CD4-positive, alpha-beta T cell treated with Interleukin-17A for 1 hour (primary cell): ENCODE measurements at regions not wholly inside any gene's neighbourhood (a gene's known extent, or its start where the extent isn't known, plus 50 kb on each side); places are given as distances from the start of the nearest gene placed in this dataset.

Experiments
- DNase-seq: peaks from one replicate; pipeline ENCODE4 v3.0.0-alpha.2; 2020

DNA sequence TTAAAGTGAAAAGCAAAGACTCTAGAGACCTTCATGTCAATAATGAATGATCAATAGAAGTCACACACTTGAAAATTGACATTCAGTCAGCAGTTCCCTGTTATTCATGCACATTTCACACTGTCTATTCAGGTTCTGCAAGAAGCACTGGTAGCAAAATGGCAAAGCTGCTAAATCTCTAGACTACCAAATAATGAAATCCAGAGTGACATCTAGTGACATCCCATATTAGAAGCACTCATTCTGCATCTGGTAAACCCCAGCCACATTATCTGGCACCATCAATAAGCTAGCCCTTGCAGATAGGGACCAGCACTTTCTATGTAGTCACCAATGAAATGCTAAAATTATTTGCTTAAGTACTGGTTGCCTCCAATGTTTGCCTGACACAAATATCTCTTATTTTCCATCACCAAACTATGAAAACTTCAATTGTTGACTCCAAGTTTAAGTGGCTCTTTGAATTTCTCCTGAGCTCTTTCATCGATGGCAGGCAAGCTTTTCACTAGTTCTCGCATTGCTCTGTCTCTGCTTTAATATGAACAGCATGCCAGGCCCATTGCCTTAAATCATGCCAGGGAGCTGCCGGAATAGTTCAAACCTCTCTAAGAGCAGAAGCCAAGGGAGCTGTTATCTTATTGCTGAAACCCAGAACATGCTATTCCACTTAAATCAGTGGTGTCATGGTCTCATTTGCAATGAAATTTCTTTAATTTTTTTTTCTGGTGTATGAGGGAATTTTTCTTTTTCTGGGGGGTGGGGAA lies 409.9 kb downstream of the MZT1 start:
- DNase-seq = no peak

DNA sequence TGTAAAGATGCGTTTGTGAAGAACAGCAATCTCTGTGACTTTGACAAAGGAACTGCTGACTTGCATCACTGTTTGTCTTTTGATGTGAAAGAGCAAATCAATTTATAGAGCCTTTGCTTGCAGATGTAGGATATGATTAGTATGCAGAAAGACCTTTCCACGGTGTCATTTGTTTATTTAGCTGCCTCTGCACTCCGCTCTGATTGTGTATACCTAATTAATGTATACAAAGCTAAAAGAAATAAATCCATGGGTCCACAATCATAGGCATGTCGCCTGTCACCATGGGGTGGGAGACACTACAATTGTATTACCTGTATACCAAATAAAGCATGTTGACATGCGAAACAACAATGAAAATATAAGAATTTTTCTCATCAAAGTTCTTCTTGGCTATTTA lies 410.7 kb downstream of the MZT1 start:
- no peak for DNase-seq

DNA sequence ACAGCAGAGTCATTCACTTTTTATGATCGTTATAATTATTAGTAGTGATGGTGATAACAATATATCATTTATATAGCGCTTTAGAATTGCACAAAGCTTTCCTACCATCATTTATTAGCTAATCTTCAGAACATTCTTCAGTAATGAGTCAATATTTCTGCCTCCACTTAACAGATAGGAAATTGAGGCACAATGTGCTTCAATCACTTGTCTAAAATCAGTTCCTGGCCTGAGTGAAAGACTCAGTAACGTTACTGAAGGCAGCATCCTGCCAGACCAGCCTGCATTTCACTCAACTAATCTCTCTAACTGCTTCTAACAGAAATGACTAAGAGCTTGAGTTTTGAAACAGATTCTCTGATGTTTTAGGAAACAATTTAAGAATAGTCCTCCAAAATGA lies 412.1 kb downstream of the MZT1 start:
- DNase-seq = no peak

DNA sequence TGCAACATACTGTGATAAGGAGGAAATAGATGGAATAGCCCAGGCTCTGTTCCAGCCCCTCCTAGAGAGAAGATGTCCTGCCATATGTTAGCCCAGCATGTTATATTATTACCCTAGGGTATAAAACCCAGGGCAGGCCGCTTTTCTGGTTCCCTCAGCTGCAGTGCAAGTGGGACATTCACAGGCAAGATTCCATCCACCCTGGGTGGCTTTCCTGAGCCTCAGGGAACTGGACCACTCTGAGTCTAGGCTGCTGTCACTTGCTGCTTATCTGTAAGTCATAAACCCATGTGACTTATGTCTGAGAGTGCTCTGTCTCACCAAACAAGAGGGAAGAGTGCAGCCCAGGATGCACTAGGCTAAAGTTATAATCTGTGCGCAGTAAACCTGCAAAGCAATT lies 413.2 kb downstream of the MZT1 start:
- no peak for DNase-seq

DNA sequence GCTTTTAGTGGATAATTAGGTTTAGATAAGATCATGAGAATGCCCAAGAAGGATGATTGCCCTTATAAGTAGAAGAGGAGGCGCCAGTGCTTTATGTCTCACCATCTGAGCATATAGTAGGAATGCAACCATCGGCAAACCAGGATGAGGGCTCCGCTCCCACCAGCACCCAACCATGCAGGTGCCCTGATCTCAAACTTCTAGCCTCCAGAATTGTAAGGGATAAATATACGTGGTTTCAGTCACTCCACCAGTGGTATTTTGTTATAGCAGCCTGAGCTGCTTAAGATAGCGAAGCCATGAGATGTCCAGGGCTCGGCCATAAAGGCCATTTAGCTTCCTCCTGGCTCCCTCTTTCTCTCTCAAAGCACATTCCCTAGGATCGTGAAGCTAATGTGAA lies 413.9 kb downstream of the MZT1 start:
- DNase-seq = no peak

DNA sequence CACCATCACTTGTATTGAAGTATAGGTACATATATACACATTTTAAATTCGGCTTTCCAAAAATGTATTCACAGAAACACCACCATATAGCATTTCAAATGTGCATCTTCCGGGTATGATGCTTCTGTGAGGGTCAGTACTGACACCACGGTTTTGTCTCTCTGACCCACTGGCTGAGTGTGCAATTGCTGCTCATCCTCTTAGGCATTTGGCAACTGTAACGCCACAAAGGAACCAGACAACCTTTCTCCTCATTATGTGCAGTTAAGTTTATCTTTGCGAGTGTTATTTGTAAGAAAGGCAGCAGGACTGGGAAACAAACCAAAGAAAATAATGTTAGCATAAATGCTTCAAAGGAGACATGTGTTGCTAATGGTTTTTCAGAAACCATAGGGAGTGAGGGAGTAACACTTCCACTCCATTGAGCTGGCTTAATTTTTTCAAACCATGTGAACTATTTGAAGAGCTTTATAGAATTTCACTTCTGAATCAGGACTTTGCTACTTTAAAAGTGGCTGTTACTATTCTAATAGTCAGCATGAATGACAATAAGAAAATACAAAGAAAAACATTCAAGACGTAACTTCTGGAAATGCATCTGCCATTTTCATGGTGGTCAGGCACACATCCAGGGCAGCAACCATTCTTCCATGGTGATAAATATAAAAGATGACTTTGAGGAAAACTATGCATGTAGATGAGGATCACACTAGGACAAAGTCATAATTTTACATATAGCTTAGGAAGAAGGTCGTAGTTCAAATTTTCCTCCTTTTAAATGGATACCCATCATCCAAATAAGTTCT lies 423.3 kb downstream of the MZT1 start:
- no peak for DNase-seq

DNA sequence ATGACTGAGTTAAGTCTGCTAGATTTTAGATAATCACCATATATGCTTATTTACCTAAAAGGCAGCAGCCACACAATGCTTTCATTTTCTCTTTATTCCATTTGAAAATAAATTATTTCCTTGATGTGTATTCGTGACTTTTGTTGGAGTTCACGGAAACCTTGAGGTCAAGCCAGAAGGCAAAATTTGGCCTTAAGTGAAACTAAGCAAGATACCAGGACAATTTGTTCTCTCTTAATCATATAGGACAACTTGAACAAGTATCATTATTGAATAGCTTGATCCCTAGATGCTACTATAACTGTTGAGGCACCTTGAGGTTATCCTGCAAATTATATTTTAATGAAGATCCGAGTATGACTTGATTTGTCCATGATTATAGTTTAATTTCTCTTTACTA lies 429.2 kb upstream of the DACH1 start:
- no peak for DNase-seq

DNA sequence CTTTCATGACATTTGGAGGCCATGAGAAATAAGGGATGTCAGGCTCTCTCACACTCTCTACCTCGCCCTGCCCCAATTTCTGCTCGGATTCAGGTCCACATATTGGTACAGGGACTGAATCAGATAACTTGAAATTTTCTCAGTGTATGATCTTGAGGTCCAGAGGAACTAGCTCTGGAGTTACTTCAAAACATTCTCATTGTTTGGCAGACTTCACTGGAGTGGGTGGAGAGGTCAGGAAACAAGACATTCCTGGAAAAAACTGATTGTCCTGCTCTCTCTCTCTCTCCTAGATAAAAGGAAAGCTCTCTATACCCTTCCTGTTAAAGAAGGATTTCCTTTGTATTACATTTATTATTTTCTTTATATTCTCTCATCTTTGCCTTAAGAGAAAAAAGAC lies 428.1 kb upstream of the DACH1 start:
- no peak for DNase-seq

DNA sequence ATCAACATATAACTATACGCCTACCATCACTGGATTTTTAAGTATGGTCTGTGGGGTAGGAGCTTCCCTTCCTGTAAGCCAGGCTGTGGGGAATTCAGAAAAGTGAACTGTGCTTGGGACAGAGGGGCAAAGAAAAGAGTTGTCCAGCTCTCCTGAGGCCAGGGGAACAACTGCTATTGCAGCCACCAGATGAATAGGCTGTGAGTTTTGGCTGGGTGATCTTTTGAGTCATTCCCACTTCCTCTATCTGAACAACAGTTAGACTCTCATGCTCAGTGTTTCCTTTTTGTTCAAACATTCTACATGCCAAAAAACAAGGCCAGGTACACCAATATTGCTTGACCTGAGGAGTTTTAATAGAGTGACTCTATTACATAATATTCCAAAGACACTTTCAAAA lies 426.2 kb upstream of the DACH1 start:
- DNase-seq = no peak

DNA sequence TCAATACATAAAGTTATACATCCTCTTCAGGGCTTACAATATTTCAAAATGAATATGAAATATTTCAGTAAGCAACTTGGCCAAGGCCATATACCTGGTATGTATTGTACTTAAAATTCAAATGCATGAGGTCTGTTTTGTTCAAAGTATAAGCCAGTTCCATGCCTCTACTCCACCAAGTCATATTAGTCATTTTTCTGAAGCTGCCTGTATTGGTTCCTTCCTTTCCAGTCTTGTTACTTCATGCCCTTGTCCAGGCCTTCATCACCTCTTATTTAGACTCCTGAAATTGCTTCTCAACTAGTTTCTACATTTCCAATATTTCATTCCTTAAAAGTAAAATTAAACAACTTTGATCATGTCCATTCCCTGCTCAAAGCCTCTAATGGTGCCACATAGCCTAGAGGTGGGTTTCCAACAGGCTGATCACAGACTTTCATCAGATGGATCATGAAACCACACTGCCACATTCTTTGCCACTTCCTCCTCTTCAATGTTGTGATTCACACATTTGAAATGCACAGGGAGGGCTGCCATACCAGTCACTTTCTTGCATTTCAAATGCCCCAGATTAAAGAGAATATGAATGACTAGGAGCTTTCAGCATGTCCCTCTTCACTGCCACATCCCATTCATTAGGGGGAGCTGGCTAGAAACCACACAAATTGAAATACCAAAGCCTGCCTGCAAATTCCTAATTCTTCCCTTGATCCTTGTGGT lies 424.1 kb upstream of the DACH1 start:
- no peak for DNase-seq

DNA sequence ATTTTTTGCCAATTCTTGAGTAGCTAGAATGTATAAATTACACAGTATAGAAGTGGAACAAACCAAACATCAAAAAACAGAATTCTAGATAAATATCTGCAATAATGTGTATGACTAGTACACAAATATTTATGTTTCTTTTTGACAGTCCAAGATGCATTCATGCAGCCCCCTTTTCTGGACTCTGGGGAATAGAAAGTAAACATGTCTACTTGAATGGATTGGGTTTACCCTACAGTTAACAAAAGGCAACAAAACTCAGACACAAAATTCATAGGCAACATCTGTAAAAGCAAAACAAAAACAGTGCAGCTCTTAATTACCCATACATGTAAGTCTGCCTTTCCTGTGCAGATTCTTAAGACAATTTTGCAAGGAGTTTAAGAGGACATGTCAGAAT lies 419.4 kb upstream of the DACH1 start:
- DNase-seq = no peak

DNA sequence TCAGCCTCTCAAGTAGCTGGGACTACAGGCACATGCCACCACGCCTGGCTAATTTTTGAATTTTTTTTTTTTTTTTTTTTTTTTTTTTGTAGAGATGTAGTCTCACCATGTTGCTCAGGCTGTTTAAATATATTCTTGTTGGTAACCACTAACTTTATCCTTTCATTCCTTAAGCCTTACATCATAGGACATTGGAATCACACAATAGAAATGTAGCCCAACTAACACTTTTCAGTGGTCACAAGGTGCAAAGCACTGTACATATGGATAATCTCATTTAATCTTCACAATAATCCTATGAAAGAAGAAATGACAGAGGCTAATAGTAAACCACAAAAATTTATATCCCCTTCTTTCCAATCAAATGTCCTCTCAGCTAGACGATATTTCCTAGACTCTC lies 417.8 kb upstream of the DACH1 start:
- no peak for DNase-seq

DNA sequence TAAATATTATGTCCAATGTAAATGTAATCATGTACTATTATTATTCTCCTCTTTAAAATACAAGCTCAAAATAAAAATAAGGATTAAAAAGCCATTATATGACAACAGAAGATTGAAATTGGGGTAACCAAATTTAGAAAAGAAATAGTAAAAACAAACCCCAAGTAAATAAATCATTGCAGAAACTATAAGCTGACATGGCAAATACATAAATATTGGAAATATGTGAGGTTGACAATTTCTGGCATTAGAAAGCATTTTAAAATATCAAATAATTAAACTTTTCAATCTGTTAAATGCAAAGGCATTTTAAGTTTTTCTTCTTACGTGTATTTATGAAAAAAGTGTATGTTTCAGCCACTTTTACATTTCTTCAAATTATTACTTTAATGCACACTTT lies 394.7 kb upstream of the DACH1 start:
- DNase-seq = no peak

DNA sequence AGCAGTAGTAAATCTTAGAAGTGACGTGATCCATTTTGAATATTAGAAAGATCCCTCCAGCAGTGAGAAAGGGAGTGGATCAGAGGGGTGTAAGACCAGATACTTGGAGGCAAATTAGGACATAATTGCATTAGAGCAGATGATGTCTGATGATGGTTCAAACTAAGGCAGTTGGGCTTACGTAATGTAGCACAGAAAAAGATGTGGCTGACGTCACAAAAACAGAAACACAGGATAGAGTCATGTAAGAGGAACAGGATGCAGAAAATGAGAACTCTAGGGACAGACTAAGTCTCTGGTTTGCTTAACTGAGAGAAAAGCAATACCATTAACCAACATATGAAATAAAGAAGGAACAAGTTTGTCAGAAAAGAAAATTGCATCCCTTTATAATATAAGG lies 392.5 kb upstream of the DACH1 start:
- no peak for DNase-seq

DNA sequence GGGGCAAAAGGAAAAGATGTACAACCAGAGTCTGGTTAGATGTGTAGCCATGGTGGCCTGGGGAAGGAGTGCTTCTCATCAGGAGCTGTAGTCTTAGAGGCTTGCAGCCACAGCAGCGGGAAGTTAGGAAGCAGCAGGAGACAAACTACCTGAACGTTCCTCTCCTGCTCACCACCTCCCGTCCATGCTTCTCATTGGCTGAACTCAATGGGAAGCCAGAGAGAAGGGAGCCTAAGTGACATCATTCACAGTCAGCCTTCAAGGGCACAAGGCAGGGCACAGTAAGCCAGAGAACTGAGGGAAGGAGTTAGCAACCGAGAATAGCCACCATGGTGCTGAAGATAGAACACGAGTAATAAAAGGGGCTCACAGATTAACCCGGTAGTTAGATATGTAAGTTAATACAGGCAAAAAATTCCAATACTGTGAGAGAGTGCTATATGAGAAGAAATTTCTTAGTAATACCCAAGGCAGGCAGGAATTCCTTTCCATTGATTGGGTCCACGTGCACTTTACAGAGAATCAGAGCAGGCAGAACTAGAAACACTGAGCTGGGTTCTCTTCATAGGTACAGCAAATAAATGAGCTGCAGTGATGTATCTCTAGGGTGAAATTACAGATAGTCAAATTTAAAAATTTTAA lies 391.5 kb upstream of the DACH1 start:
- DNase-seq = no peak

DNA sequence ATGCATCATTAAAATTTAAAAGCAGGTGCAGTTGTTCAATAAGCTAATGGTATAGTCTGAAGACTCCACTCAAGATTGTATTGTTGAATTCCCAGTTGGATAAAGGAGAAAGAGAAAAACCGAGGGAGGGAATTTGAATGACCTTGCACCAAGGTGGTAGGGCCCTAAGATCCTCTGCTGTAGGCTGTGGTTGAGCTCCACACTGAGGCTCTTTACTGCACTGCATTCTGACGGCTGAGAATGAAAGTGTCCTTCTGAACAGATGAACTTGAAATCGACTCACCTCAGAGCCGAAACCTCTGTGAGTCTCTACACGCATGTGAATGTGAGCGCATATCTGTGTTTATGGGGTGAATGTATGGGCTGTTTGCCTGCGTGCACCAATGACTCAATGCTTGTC lies 388.9 kb upstream of the DACH1 start:
- DNase-seq = no peak

DNA sequence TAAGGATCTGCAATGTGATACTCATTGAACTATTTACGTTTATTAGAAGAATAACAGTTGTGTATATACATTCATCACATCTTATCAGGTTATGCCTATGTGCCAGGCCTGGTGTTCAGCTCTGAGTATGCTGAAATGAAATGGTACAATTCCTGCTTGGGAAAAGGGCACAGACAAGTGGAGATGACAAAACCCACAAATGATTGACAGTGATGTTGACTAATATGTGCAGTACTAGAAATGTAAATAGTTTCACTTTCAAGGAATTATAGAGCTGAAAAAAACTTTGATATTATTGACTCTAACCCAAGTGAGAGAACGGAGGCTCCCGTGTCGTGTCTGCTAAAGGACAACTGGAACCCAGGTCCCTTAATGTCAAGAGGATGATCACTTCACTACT lies 386.8 kb upstream of the DACH1 start:
- no peak for DNase-seq

DNA sequence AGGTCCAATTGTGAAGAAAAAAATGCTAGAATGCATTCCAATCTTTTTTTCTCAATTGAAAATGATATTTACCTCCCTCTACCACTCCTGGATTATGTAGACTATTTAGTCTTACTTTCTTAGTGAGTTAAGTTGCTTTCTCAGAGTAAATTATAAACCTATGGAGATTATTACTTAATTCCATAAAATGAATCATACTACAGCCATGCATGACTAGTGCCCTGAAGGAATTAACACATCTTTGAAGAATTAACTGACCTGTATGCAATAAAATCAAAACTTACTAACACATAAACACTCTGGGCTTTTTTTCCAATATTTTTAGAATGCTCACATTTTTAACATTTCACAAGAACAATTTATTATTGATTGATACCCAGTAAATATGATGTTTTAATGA lies 379.4 kb upstream of the DACH1 start:
- DNase-seq = no peak

DNA sequence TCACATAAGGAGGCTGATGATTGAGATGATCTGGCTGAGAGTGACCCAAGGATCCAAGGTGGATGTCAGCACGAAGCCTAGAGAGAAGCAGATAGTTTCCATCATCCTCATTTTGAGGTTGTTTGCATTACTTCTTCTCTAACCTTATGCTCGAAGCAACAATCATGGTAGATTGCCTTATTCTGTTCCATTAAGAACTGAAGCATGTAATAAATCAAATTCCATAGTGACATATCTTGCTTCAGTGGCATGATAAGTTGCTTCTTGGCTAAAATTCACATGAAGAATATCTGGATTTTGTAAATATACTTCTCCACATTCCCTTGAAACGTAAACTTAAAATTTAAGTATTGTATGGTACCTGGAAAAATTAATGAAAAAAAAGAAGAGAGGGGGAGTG lies 377.8 kb upstream of the DACH1 start:
- no peak for DNase-seq

DNA sequence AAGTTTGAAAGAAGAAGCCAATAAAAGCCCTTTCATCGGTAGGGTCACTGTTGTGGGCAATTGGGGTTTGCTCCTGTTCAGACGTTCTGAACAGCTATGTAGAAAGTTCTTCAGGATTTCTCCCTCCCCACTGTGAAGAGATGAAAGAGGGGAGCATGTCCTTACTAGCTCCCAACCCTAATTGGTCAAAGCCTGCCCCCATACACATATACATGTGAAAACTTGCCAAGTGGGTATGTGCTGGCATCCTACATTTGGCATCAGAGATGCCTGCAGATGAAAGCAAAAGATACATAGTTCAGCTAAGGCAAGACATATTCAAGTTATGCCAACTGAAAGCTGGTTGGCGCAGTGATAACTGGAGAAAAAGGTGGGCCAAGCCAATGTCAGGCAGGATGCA lies 363.1 kb upstream of the DACH1 start:
- DNase-seq = no peak

DNA sequence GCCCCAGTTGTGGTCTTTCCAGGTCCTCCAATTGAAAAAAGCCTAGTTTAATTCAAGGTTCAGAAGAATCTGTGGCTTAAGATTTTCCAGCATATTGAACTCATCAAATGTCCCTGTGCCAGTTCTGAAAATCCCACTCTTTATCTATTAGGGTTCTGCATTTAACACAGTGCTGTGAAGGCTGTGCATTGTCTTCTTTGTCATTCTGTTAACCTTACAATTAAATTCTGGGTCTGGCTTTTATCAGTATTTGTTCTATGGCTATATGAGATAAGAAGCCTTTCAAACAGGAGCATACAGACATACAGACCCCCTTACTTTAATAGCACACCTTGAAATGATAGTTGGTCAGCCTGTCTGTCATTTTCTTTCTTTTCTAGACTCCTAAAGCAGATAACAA lies 362.1 kb upstream of the DACH1 start:
- no peak for DNase-seq

DNA sequence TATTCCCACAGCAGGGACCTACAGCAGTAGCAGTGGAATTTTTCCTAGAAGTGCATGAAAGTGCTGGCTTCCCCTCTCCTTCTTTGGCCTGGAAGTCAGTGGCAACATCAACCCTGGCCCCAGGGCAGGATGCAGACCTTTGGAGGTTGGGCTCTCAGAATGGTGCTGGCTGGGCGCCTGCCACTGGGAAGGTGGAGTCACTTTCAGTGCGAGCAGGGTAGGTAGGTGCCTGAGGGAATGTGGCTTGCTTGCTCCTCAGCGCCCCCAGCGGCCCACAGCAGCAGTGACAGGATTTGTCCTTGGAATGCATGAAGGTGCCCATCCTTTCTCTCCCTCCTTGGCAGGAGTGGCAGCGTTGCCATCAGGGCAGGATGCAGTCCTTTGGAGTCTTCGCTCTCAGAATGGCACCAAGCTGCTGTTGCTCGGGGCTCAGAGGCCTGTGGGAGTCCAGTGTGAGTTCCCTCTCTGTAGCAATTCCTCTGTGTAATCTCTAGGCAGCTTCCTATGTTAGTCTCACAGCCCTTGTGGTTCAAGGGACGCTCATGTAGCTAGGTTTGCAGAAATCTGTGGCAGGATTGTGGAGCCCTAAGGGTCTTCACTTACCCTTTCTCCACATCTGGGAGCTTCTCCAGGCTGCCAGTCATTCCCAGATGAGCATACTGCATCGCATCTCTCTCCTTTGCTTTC lies 354.4 kb upstream of the DACH1 start:
- DNase-seq = no peak

DNA sequence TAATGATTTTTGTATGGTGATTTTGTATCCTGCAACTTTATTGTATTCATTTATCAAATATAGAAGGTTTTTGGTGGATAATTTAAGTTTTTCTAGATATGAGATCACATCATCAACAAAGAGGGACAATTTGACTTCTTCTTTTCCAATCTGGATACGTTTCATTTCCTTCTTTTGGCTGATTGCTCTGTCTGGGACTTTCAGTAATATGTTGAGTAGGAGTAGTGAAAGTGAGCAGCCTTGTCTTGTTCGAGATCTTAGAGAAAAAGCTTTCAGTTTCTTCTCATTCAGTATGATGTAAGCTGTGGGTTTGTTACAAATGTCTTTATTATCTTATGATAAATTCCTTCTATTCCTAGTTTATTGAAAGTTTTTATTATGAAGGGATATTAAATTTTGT lies 352.0 kb upstream of the DACH1 start:
- DNase-seq = no peak
